ENCODE measurements at regions not wholly inside any gene's neighbourhood (a gene's known extent, or its start where the extent isn't known, plus 50 kb on each side); places are given as distances from the start of the nearest gene placed in this dataset.
"Not testable (repeated sequence)": the region's sequence is repeated elsewhere in the genome, so short reads cannot be mapped to it uniquely, and the experiment has no call there.

DNA sequence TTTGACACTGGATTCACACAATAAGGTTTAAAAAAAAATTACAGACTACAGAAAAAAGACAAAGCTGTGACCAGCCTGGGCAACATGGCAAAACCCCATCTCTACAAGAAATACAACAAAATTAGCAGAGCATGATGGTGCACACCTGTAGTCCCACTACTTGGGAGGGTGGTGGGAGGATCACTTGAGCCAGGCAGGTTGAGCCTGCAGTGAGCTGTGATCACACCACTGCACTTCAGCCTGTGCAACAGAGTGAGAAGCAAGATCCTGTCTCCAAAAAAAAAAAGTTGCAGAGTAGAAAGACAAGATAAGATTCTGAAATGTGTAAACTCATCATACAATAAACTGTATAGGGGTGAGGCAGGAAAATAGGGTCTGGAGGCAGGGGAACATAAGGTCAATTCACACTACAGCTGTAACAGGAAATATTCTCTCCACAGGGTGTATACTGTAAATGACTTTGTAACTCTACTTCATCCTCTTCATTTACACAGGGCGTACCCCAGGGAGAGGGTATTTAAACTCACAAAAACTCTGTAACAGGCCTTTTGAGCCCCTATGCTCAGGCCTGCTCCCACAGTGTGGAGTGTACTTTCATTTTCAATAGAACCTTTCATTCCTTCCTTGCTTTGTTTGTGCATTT, 112.6 kb upstream of the MAPK10 start:
- Histone ChIP-seq H3K4me3 (no peak overlapping the region), H3K9me3 (no peaks in the 10 kb centered on the region), H3K27ac (no peak overlapping the region), H3K27me3 (replicated peaks; ENCODE audit: insufficient read depth) (no peaks in the 10 kb centered on the region), H3K36me3 (no peaks in the 10 kb centered on the region), H3K4me1 (replicated peaks) (no peaks in the 10 kb centered on the region)
- 93% methylated on average over 1 of the region's 1 CpG for WGBS
- TF ChIP-seq, protein P1, sequence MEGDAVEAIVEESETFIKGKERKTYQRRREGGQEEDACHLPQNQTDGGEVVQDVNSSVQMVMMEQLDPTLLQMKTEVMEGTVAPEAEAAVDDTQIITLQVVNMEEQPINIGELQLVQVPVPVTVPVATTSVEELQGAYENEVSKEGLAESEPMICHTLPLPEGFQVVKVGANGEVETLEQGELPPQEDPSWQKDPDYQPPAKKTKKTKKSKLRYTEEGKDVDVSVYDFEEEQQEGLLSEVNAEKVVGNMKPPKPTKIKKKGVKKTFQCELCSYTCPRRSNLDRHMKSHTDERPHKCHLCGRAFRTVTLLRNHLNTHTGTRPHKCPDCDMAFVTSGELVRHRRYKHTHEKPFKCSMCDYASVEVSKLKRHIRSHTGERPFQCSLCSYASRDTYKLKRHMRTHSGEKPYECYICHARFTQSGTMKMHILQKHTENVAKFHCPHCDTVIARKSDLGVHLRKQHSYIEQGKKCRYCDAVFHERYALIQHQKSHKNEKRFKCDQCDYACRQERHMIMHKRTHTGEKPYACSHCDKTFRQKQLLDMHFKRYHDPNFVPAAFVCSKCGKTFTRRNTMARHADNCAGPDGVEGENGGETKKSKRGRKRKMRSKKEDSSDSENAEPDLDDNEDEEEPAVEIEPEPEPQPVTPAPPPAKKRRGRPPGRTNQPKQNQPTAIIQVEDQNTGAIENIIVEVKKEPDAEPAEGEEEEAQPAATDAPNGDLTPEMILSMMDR (IDR thresholded peaks at IDR 0.05) = no peak
- TF ChIP-seq POLR2A (IDR thresholded peaks at IDR 0.05) (no peak), POLR2AphosphoS5 (IDR thresholded peaks at IDR 0.05) (no peak)
- intact Hi-C loops (cut with DNase I) = no loop called here
- no peak for DNase-seq (ENCODE audit: low spot score)

DNA sequence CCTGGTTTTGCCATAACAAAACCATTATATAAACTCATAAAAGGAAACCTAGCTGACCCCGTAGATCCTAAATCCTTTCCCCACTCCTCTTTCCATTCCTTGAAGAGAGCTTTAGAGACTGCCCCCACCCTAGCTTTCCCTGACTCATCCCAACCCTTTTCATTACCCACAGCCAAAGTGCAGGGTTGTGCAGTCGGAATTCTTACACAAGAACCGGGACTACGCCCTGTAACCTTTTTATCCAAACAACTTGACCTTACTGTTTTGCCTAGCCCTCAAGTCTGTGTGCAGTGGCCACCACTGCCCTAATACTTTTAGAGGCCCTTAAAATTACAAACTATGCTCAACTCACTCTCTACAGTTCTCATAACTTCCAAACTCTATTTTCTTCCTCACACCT, 116.0 kb upstream of the PTPN13 start:
- H3K27me3 ChIP-seq (replicated peaks; ENCODE audit: insufficient read depth); intact Hi-C loops (cut with DNase I): not testable (repeated sequence)

DNA sequence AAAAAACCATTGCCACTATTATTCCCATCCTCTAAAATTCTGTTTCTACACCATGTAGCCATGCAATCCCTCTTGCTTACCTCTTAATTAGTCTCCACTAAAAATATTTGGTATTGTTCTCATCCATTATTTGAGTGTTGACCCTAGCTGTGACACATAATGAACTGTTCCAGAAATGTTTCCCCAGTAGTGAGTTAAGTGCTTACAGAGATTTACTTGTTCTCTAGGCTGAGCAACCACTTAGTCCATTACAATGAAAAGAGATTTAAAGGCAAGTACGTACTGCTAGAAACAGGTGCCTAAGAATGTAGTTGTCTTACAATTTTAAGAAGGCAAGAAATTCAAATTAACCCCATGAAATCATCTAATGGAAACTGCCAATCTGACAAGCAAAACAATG, 112.7 kb upstream of the PTPN13 start:
- Histone ChIP-seq H3K9me3 (no peaks in the 10 kb centered on the region), H3K27me3 (replicated peaks; ENCODE audit: insufficient read depth) (no peaks in the 10 kb centered on the region), H3K4me1 (replicated peaks) (no peaks in the 10 kb centered on the region), H3K36me3 (no peaks in the 10 kb centered on the region), H3K27ac (no peak overlapping the region), H3K4me3 (no peak overlapping the region)
- intact Hi-C loops (cut with DNase I) = no loop called here
- no peak for DNase-seq (ENCODE audit: low spot score)
- TF ChIP-seq, protein P1 (IDR thresholded peaks at IDR 0.05) = no peak
- TF ChIP-seq POLR2A (IDR thresholded peaks at IDR 0.05) = no peak
- no peak for TF ChIP-seq POLR2AphosphoS5 (IDR thresholded peaks at IDR 0.05)
- 37% methylated on average over 1 of the region's 1 CpG for WGBS

More for the DNA sequence above, 116.0 kb upstream of the PTPN13 start:
- not testable (repeated sequence) for H3K27ac ChIP-seq; H3K4me1 ChIP-seq (replicated peaks); H3K9me3 ChIP-seq; H3K4me3 ChIP-seq; DNase-seq (ENCODE audit: low spot score); H3K36me3 ChIP-seq
- 96% methylated on average over 4 of the region's 4 CpGs for WGBS

DNA sequence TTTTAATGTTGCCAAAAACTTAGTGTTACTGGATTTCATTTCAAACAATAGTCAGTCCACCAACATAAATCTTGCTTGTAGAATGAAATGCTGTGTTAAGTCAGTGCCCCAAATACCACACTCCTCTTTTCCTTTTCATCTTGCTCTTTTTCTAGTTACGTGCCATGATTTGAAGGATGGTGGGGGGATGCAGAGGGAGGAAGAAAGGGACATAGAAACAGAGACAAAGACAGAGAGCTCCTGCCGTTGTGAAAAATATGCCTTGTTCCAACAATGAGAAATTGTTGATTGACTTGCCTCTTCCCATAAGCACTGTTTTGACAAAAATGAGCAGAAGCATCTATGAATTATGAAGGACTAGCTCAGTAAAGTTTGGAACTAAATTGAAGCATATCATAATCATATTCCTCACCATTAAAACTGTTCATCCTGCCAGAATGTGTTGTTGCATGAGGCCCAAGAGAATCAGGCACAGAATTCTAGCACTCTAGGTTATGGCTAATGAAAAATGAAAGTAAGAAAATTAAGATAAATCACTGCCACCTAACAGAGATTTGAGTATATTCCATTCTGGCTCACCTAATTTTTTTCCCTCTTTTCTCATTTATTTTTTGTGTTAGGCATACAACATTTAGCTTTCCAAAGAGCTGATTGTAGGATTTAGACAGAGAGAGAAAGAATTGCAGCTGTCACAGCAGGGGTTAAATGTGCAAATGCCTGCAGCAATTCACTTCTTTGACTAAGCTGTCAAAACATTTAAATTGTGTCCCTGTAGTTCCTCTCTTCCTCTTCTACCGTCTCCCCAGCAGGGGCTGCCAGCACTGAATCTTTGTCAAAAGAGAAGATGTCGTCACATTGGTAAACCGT, 111.6 kb upstream of the PTPN13 start:
- 34% methylated on average over 5 of the region's 5 CpGs for WGBS
- H3K4me3 ChIP-seq = no peak overlapping the region

DNA sequence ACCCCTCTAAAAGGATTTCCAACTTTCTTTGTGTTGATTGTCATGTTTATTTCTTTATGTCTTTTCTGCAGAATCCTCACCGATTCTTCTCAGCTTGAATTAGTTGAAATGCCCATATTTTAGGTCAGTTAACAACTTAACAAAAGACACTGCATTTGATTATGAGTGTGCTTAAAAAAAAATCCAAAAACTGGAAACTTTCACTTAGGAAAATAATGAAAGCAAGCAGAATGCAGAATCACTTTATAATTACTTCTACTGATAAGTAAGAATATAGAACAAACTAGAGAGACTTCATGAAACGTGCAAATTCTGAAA, 111.0 kb upstream of the PTPN13 start:
- no peak for DNase-seq (ENCODE audit: low spot score)
- no peaks in the 10 kb centered on the region for H3K36me3 ChIP-seq
- TF ChIP-seq, protein P1 (IDR thresholded peaks at IDR 0.05) = no peak
- no peak for TF ChIP-seq POLR2AphosphoS5 (IDR thresholded peaks at IDR 0.05)
- TF ChIP-seq POLR2A (IDR thresholded peaks at IDR 0.05) = no peak
- H3K27me3 ChIP-seq (replicated peaks; ENCODE audit: insufficient read depth) = no peaks in the 10 kb centered on the region
- no peaks in the 10 kb centered on the region for H3K4me1 ChIP-seq (replicated peaks)
- H3K9me3 ChIP-seq = no peaks in the 10 kb centered on the region
- no peak overlapping the region for H3K27ac ChIP-seq
- no peak overlapping the region for H3K4me3 ChIP-seq
- intact Hi-C loops (cut with DNase I) = no loop called here
- WGBS = 55% methylated on average over 2 of the region's 2 CpGs

More for the DNA sequence above, 111.6 kb upstream of the PTPN13 start:
- intact Hi-C loops (cut with DNase I) = no loop called here
- H3K27ac ChIP-seq = no peak overlapping the region
- TF ChIP-seq, protein P1 (IDR thresholded peaks at IDR 0.05) = no peak
- TF ChIP-seq POLR2A (IDR thresholded peaks at IDR 0.05) (no peak), POLR2AphosphoS5 (IDR thresholded peaks at IDR 0.05) (no peak)
- no peaks in the 10 kb centered on the region for H3K9me3 ChIP-seq
- H3K36me3 ChIP-seq = no peaks in the 10 kb centered on the region
- no peaks in the 10 kb centered on the region for H3K27me3 ChIP-seq (replicated peaks; ENCODE audit: insufficient read depth)
- DNase-seq (ENCODE audit: low spot score) = no peak
- no peaks in the 10 kb centered on the region for H3K4me1 ChIP-seq (replicated peaks)
